Liver (tissue), 7 donors: ENCODE measurements at regions not wholly inside any gene's neighbourhood (a gene's known extent, or its start where the extent isn't known, plus 50 kb on each side); places are given as distances from the start of the nearest gene placed in this dataset.

Source experiments
- DNase-seq: peaks from one replicate; pipeline ENCODE4 v3.0.0-alpha.2; 2017; ENCODE audit warnings: low spot score
- H3K27ac ChIP-seq, 2 donors: one replicate each; pipeline ENCODE4 v1.7.0; 2013; ENCODE audit warnings: inconsistent platforms in 2 of 2, low read length in 2 of 2, control low read depth in 1 of 2, low read depth in 1 of 2, mild to moderate bottlenecking in 1 of 2
- H3K27me3 ChIP-seq, 4 donors: one replicate each; pipeline versions ENCODE4 v1.6.1 to v1.7.0; 2013; ENCODE audit warnings: low read length in 3 of 4, inconsistent platforms in 1 of 4, mild to moderate bottlenecking in 1 of 4, moderate library complexity in 1 of 4; ENCODE audit not compliant: control insufficient read depth in 4 of 4, insufficient read depth in 4 of 4
- H3K36me3 ChIP-seq, 4 donors: one replicate each; pipeline versions ENCODE4 v1.6.1 to v1.7.0; 2013; ENCODE audit warnings: low read length in 3 of 4, mild to moderate bottlenecking in 3 of 4, low read depth in 1 of 4, moderate library complexity in 1 of 4; ENCODE audit not compliant: control insufficient read depth in 4 of 4, insufficient read depth in 3 of 4
- H3K4me1 ChIP-seq, 4 donors: one replicate each; pipeline versions ENCODE4 v1.6.1 to v1.7.0; 2013; ENCODE audit warnings: low read length in 3 of 4, mild to moderate bottlenecking in 3 of 4, moderate library complexity in 1 of 4; ENCODE audit not compliant: control insufficient read depth in 4 of 4, insufficient read depth in 4 of 4
- H3K4me3 ChIP-seq, 3 donors: one replicate each; pipeline versions ENCODE4 v1.6.1 to v1.7.0; 2013; ENCODE audit warnings: low read length in 3 of 3, control low read depth in 1 of 3, low read depth in 1 of 3, mild to moderate bottlenecking in 1 of 3
- H3K9ac ChIP-seq, 2 donors: one replicate each; pipeline ENCODE4 v1.7.0; 2013; ENCODE audit warnings: low read length in 2 of 2, mild to moderate bottlenecking in 2 of 2, moderate library complexity in 2 of 2, control low read depth in 1 of 2, low read depth in 1 of 2
- H3K9me3 ChIP-seq, 4 donors: one replicate each; pipeline versions ENCODE4 v1.6.1 to v1.7.0; 2013; ENCODE audit warnings: low read length in 3 of 4; ENCODE audit not compliant: control insufficient read depth in 4 of 4
- ATF3 ChIP-seq: IDR thresholded peaks from 2 replicates; pipeline ENCODE4 v1.6.1; 2016; ENCODE audit warnings: antibody characterized with exemption
- EGR1 ChIP-seq, 2 donors: IDR thresholded peaks; 2 replicates each; pipeline ENCODE4 v1.6.1; 2016 to 2018; ENCODE audit warnings: antibody characterized with exemption in 2 of 2, low read depth in 2 of 2
- FOXA1 ChIP-seq: IDR thresholded peaks from 2 replicates; pipeline ENCODE4 v1.6.1; 2016; ENCODE audit warnings: antibody characterized with exemption
- FOXA2 ChIP-seq: IDR thresholded peaks from 2 replicates; pipeline ENCODE4 v1.6.1; 2016; ENCODE audit warnings: antibody characterized with exemption
- GABPA ChIP-seq, 2 donors: IDR thresholded peaks in 1 of 2; conservative IDR thresholded peaks in 1 of 2; 2 replicates each; pipeline ENCODE4 v1.6.1; 2016; ENCODE audit warnings: antibody characterized with exemption in 2 of 2, mild to moderate bottlenecking in 1 of 2, moderate library complexity in 1 of 2
- HNF4G ChIP-seq: IDR thresholded peaks from 2 replicates; pipeline ENCODE4 v1.6.1; 2016; ENCODE audit warnings: antibody characterized with exemption
- JUND ChIP-seq, 2 donors: IDR thresholded peaks; 2 replicates each; pipeline ENCODE4 v1.6.1; 2016; ENCODE audit warnings: antibody characterized with exemption in 2 of 2
- MAX ChIP-seq: IDR thresholded peaks from 2 replicates; pipeline ENCODE4 v1.6.1; 2016; ENCODE audit warnings: antibody characterized with exemption
- NR2F2 ChIP-seq: IDR thresholded peaks from 2 replicates; pipeline ENCODE4 v1.6.1; 2016; ENCODE audit warnings: antibody characterized with exemption
- RAD21 ChIP-seq, 2 donors: IDR thresholded peaks; 2 replicates each; pipeline ENCODE4 v1.6.1; 2016; ENCODE audit warnings: antibody characterized with exemption in 2 of 2, mild to moderate bottlenecking in 2 of 2
- RXRA ChIP-seq, 2 donors: IDR thresholded peaks; 2 replicates each; pipeline ENCODE4 v1.6.1; 2017 to 2018; ENCODE audit warnings: antibody characterized with exemption in 2 of 2, mild to moderate bottlenecking in 1 of 2
- SP1 ChIP-seq: IDR thresholded peaks from 2 replicates; pipeline ENCODE4 v1.6.1; 2018; ENCODE audit warnings: antibody characterized with exemption, mild to moderate bottlenecking
- YY1 ChIP-seq: IDR thresholded peaks from 2 replicates; pipeline ENCODE4 v1.6.1; 2016; ENCODE audit warnings: antibody characterized with exemption, mild to moderate bottlenecking
- ZBTB33 ChIP-seq: IDR thresholded peaks from 2 replicates; pipeline ENCODE4 v1.6.1; 2016; ENCODE audit warnings: antibody characterized with exemption
- WGBS: extraction: QIAGEN DNeasy Blood & Tissue Kit; methylation state at CpG from one replicate; pipeline ENCODE4 v1.1.7; 2013; 5-methylcytosine and 5-hydroxymethylcytosine counted together
- TF ChIP-seq, protein P1 (sequence below): IDR thresholded peaks from 2 replicates; pipeline ENCODE4 v1.6.1; 2016; ENCODE audit warnings: antibody characterized with exemption, mild to moderate bottlenecking
- donor health status: healthy.
- donor health status: healthy.
- donor health status: healthy.
- donor health status: healthy.

DNA sequence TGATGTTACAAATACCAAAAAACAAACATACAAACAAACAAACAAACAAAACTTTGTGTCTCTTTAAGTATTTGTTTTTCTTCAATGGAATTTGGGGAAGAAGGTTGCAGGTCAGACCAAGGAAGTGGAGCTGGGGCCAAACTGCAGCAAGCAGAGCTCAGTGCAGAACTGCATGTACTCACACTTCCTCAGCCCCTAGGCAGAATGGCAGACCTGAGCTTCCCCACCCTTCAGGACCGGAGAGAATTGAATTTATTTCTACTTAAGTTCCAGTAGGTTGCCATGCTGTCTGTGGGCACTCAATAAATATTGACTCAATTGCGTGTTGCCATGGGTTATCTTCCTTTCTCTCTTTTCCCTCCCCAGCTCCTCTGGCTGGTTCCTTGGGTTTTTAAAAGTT is 173.6 kb downstream of the PTGER3 start:
- Histone ChIP-seq H3K27me3 (no peaks in the 10 kb centered on the region), H3K9me3 (no peaks in the 10 kb centered on the region), H3K4me1 (no peaks in the 10 kb centered on the region), H3K4me3 (no peak overlapping the region), H3K36me3 (no peaks in the 10 kb centered on the region), H3K9ac (no peak overlapping the region), H3K27ac (no peak overlapping the region)
- no peak for DNase-seq
- TF ChIP-seq MAX (no peak), JUND (IDR thresholded peaks at IDR 0.05) (no peak), SP1 (no peak), ZBTB33 (no peak), RAD21 (IDR thresholded peaks at IDR 0.05) (no peak), NR2F2 (no peak), FOXA2 (no peak), ATF3 (no peak), EGR1 (IDR thresholded peaks at IDR 0.05; ENCODE audit: low read depth in 2 of 2) (no peak), RXRA (IDR thresholded peaks at IDR 0.05) (no peak), FOXA1 (no peak), HNF4G (no peak), GABPA (IDR thresholded peaks at IDR 0.05 in 1 of 2, conservative IDR thresholded peaks at IDR 0.05 in 1 of 2) (no peak), YY1 (no peak)
- TF ChIP-seq, protein P1, sequence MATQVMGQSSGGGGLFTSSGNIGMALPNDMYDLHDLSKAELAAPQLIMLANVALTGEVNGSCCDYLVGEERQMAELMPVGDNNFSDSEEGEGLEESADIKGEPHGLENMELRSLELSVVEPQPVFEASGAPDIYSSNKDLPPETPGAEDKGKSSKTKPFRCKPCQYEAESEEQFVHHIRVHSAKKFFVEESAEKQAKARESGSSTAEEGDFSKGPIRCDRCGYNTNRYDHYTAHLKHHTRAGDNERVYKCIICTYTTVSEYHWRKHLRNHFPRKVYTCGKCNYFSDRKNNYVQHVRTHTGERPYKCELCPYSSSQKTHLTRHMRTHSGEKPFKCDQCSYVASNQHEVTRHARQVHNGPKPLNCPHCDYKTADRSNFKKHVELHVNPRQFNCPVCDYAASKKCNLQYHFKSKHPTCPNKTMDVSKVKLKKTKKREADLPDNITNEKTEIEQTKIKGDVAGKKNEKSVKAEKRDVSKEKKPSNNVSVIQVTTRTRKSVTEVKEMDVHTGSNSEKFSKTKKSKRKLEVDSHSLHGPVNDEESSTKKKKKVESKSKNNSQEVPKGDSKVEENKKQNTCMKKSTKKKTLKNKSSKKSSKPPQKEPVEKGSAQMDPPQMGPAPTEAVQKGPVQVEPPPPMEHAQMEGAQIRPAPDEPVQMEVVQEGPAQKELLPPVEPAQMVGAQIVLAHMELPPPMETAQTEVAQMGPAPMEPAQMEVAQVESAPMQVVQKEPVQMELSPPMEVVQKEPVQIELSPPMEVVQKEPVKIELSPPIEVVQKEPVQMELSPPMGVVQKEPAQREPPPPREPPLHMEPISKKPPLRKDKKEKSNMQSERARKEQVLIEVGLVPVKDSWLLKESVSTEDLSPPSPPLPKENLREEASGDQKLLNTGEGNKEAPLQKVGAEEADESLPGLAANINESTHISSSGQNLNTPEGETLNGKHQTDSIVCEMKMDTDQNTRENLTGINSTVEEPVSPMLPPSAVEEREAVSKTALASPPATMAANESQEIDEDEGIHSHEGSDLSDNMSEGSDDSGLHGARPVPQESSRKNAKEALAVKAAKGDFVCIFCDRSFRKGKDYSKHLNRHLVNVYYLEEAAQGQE: no peak
- 32% methylated on average over 2 of the region's 2 CpGs for WGBS

DNA sequence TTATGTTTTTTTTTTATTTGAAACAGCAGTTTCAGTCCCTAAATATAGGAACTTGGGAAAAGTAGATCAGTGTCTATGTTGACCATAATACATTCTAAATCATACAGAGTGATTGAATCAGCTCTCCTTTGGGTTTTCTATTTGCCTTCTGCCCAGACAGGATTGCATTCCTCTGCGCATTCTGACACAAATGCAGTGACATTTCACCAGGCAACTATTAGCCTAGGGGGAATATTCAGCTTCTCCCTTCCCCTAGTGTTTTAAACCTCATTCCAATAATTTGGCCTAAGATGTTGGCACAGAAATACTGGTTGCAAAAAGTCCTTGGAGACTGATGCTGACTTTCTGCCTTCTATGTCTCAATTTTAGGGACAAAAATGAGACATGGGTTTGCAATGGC is 172.8 kb downstream of the PTGER3 start:
- Histone ChIP-seq H3K9me3 (no peaks in the 10 kb centered on the region), H3K4me3 (no peak overlapping the region), H3K27me3 (no peaks in the 10 kb centered on the region), H3K36me3 (no peaks in the 10 kb centered on the region), H3K27ac (no peak overlapping the region), H3K9ac (no peak overlapping the region), H3K4me1 (no peaks in the 10 kb centered on the region)
- 73% methylated on average over 1 of the region's 1 CpG for WGBS
- TF ChIP-seq ZBTB33 (no peak), RAD21 (IDR thresholded peaks at IDR 0.05) (no peak), SP1 (no peak), YY1 (no peak), FOXA2 (no peak), EGR1 (IDR thresholded peaks at IDR 0.05; ENCODE audit: low read depth in 2 of 2) (no peak), NR2F2 (no peak), HNF4G (no peak), JUND (IDR thresholded peaks at IDR 0.05) (no peak), FOXA1 (no peak)
- no peak for DNase-seq
